AG04450 (cell line): ENCODE measurements at regions not wholly inside any gene's neighbourhood (a gene's known extent, or its start where the extent isn't known, plus 50 kb on each side); places are given as distances from the start of the nearest gene placed in this dataset.

ENCODE experiments used
- CTCF ChIA-PET: fragments of 300-600, 350-600 bp; formaldehyde crosslinking; extraction: SDS; loops from one replicate; lab custom pipeline; 2022; ENCODE audit warnings: antibody characterized with exemption, inconsistent platforms; lab: Charles Lee
- POLR2A ChIA-PET: fragments of 350-600 bp; formaldehyde crosslinking; extraction: SDS; loops from one replicate; lab custom pipeline; 2021; ENCODE audit warnings: antibody characterized with exemption, inconsistent platforms; lab: Yijun Ruan, JAX
- DNase-seq: peaks from one replicate; pipeline ENCODE4 v3.0.0-alpha.2; 2011; ENCODE audit warnings: low read depth, low spot score
- H3K27ac ChIP-seq: one replicate; pipeline ENCODE4 v1.5.1; 2012; ENCODE audit warnings: low read depth, low read length, control low read depth
- H3K27me3 ChIP-seq: one replicate; pipeline ENCODE4 v1.6.0; 2012; ENCODE audit warnings: low read length; ENCODE audit not compliant: control insufficient read depth, insufficient read depth
- H3K4me3 ChIP-seq: 2 replicates; pipeline ENCODE4 v1.5.1; 2011; ENCODE audit warnings: mild to moderate bottlenecking, low read depth, low read length, control low read depth
- H3K9me3 ChIP-seq: 2 replicates; pipeline ENCODE4 v1.5.1; 2012; ENCODE audit warnings: low read length; ENCODE audit not compliant: control insufficient read depth, insufficient read depth
- CTCF ChIP-seq: IDR thresholded peaks from 2 replicates; pipeline ENCODE4 v1.5.1; 2011; ENCODE audit warnings: low read depth, low read length, control low read depth, inconsistent platforms

DNA sequence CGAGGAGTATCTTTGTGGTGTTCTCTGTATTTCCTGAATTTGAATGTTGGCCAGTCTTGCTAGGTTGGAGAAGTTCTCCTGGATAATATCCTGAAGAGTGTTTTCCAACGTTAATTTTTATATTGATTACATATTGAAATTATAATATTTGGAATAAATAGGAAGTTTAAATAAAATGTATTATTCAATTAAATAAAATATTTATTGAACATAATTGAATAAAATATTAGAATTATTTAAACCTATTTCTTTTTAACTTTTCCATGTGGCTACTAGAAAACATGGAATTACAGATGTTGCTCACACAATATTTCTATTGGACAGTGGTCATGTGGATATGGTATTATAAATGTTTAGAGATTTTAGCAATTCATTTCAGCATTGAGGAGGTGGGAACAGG is 170.8 kb upstream of the FST start:
- no peak for TF ChIP-seq CTCF
- no peaks in the 10 kb centered on the region for H3K9me3 ChIP-seq
- CTCF ChIA-PET, result no interaction called here
- no peak for DNase-seq
- no peak overlapping the region for H3K4me3 ChIP-seq
- POLR2A ChIA-PET, result no interaction called here
- no peak overlapping the region for H3K27ac ChIP-seq
- H3K27me3 ChIP-seq, result no peaks in the 10 kb centered on the region

GRCh38 chr5:53311681-53312080 is 168.7 kb upstream of the FST start:
- no peak for TF ChIP-seq CTCF
- no peak overlapping the region for H3K27ac ChIP-seq
- POLR2A ChIA-PET, result no interaction called here
- H3K9me3 ChIP-seq, result no peaks in the 10 kb centered on the region
- CTCF ChIA-PET, result no interaction called here
- no peak for DNase-seq
- H3K4me3 ChIP-seq, result no peak overlapping the region
- no peaks in the 10 kb centered on the region for H3K27me3 ChIP-seq

- Histone ChIP-seq H3K27ac (no peak overlapping the region), H3K27me3 (no peaks in the 10 kb centered on the region), H3K9me3 (no peaks in the 10 kb centered on the region), H3K4me3 (no peak overlapping the region)
- POLR2A ChIA-PET, result interaction anchor here (0.6 kb wide), 1 partner anchor 42 kb away, joined by 3 read pairs; no protein-coding TSS in a partner anchor
- no peak for TF ChIP-seq CTCF
- CTCF ChIA-PET, result no interaction called here
- DNase-seq, result no peak
Measured at GRCh38 chr5:53313145-53313544, 167.3 kb upstream of the FST start.

DNA sequence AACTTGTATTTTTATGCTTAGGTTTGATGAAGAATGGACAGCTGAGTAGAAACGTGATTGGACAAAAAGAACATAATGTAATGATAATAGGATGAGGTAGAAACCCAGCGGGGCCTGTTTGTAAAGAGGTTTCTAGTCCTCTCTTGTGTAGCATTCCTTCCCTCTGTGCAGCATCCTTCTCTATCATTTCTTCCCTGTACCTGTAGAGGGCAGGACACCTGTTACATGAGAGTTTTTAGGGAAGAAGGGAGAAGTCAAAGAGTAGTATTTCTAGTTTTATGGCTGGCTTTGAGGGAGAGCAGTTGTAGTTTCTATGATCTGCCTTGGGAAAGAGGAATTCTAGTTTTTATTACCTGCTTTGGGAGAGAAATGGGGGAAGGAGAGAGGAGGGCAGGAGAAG is 162.1 kb upstream of the FST start:
- DNase-seq, result no peak
- no peak overlapping the region for H3K27ac ChIP-seq
- ChIA-PET CTCF (no interaction called here), POLR2A (no interaction called here)
- no peaks in the 10 kb centered on the region for H3K27me3 ChIP-seq
- H3K4me3 ChIP-seq, result no peak overlapping the region
- no peak for TF ChIP-seq CTCF
- no peaks in the 10 kb centered on the region for H3K9me3 ChIP-seq

- H3K27me3 ChIP-seq, result no peaks in the 10 kb centered on the region
- H3K4me3 ChIP-seq, result no peak overlapping the region
- ChIA-PET POLR2A (no interaction called here), CTCF (no interaction called here)
- no peak for DNase-seq
- no peaks in the 10 kb centered on the region for H3K9me3 ChIP-seq
- no peak for TF ChIP-seq CTCF
- no peak overlapping the region for H3K27ac ChIP-seq
Measured at GRCh38 chr5:53319315-53319714, 161.1 kb upstream of the FST start.
